Esophagus muscularis mucosa (tissue), 4 donors: ENCODE measurements at regions not wholly inside any gene's neighbourhood (a gene's known extent, or its start where the extent isn't known, plus 50 kb on each side); places are given as distances from the start of the nearest gene placed in this dataset.

ENCODE experiments used
- DNase-seq: peaks from one replicate; pipeline ENCODE4 v3.0.0-alpha.2; 2017; ENCODE audit errors: extremely low spot score
- H3K27ac ChIP-seq, 4 donors: fragments of 200-600 bp; sonication (generic); replicated peaks in 1 of 4; 1 replicate in 3 of 4; 2 replicates in 1 of 4; pipeline ENCODE4 v1.5.1; 2016 to 2019; ENCODE audit warnings: mild to moderate bottlenecking in 1 of 4
- H3K27me3 ChIP-seq, 4 donors: fragments of 200-600 bp; sonication (generic); one replicate each; pipeline versions ENCODE4 v1.5.1 to v1.6.0; 2016 to 2019
- H3K36me3 ChIP-seq, 4 donors: fragments of 200-600 bp; sonication (generic); one replicate each; pipeline ENCODE4 v1.5.1; 2016 to 2019
- H3K4me1 ChIP-seq, 4 donors: fragments of 200-600 bp; sonication (generic); one replicate each; pipeline ENCODE4 v1.5.1; 2016 to 2019
- H3K4me3 ChIP-seq, 4 donors: fragments of 200-600 bp; sonication (generic); 1 replicate in 2 of 4; 2 replicates in 2 of 4; pipeline ENCODE4 v1.5.1; 2016 to 2019; ENCODE audit warnings: mild to moderate bottlenecking in 4 of 4, moderate library complexity in 1 of 4
- H3K9me3 ChIP-seq, 4 donors: fragments of 200-600 bp; sonication (generic); 1 replicate in 3 of 4; 2 replicates in 1 of 4; pipeline ENCODE4 v1.5.1; 2016 to 2019
- CTCF ChIP-seq, 3 experiments: fragments of 200-600 bp in 2 of 3; fragments of 450-650 bp in 1 of 3; sonication (generic) in 2 of 3; IDR thresholded peaks; one replicate each; pipeline ENCODE4 v1.5.1; 2017 to 2019; ENCODE audit warnings: antibody characterized with exemption in 3 of 3, mild to moderate bottlenecking in 2 of 3, moderate library complexity in 1 of 3
- EP300 ChIP-seq: sonication (generic); formaldehyde crosslinking; IDR thresholded peaks from one replicate; pipeline ENCODE4 v1.6.1; 2017; ENCODE audit warnings: antibody characterized with exemption
- POLR2A ChIP-seq: fragments of 450-650 bp; IDR thresholded peaks from one replicate; pipeline ENCODE4 v1.6.1; 2017; ENCODE audit warnings: antibody characterized with exemption, moderate library complexity, mild to moderate bottlenecking, low read depth
- POLR2AphosphoS5 ChIP-seq, 2 donors: sonication (generic); formaldehyde crosslinking; IDR thresholded peaks; one replicate each; pipeline ENCODE4 v1.6.1; 2017; ENCODE audit warnings: antibody characterized with exemption in 2 of 2
- WGBS: methylation state at CpG from one replicate; pipeline ENCODE4 v1.1.5; 2018; 5-methylcytosine and 5-hydroxymethylcytosine counted together
- intact Hi-C: fragments of 100-400 bp; cut with DNase I; formaldehyde crosslinking; loops from one replicate; pipeline ENCODE4 v1.15.1; 2023

GRCh38 chr12:42804928-42805327 lies 215.4 kb upstream of the PRICKLE1 start:
- Histone ChIP-seq H3K27ac (no peak overlapping the region), H3K27me3 (no peaks in the 10 kb centered on the region), H3K9me3 (no peaks in the 10 kb centered on the region), H3K36me3 (no peaks in the 10 kb centered on the region), H3K4me3 (no peak overlapping the region), H3K4me1 (peaks cover 0 to 19% (median 8%) of the 10 kb centered on the region in 4 donors)
- TF ChIP-seq EP300: no peak
- no peak for TF ChIP-seq CTCF (IDR thresholded peaks at IDR 0.05)
- TF ChIP-seq POLR2A: no peak
- DNase-seq: no peak
- intact Hi-C loops: no loop called here
- 85% methylated on average over 2 of the region's 2 CpGs for WGBS

- no peaks in the 10 kb centered on the region for H3K27me3 ChIP-seq
- H3K9me3 ChIP-seq: no peaks in the 10 kb centered on the region
- intact Hi-C loops: no loop called here
- no peak for TF ChIP-seq POLR2AphosphoS5 (IDR thresholded peaks at IDR 0.05)
- TF ChIP-seq EP300: no peak
- no peak for TF ChIP-seq POLR2A
- TF ChIP-seq CTCF (IDR thresholded peaks at IDR 0.05): no peak
- WGBS: 66% methylated on average over 4 of the region's 4 CpGs
- H3K36me3 ChIP-seq: no peaks in the 10 kb centered on the region
- DNase-seq: no peak
- peaks cover 0 to 2% (median 0%) of the 10 kb centered on the region in 4 donors for H3K4me1 ChIP-seq
- H3K27ac ChIP-seq: no peak overlapping the region
- no peak overlapping the region for H3K4me3 ChIP-seq
Observed at GRCh38 chr12:42802785-42803189, 213.2 kb upstream of the PRICKLE1 start.

GRCh38 chr12:42801271-42801670 lies 211.7 kb upstream of the PRICKLE1 start:
- no peak overlapping the region for H3K4me3 ChIP-seq
- H3K27ac ChIP-seq: no peak overlapping the region
- no peak for TF ChIP-seq CTCF (IDR thresholded peaks at IDR 0.05)
- no peak for TF ChIP-seq EP300
- no peak for TF ChIP-seq POLR2A
- TF ChIP-seq POLR2AphosphoS5 (IDR thresholded peaks at IDR 0.05): no peak
- no peaks in the 10 kb centered on the region for H3K9me3 ChIP-seq
- H3K27me3 ChIP-seq: no peaks in the 10 kb centered on the region
- WGBS: 93% methylated on average over 2 of the region's 2 CpGs
- intact Hi-C loops: no loop called here
- H3K4me1 ChIP-seq: no peaks in the 10 kb centered on the region
- DNase-seq: no peak
- H3K36me3 ChIP-seq: no peaks in the 10 kb centered on the region

- Histone ChIP-seq H3K27me3 (no peaks in the 10 kb centered on the region), H3K36me3 (no peaks in the 10 kb centered on the region), H3K4me1 (no peaks in the 10 kb centered on the region), H3K9me3 (no peaks in the 10 kb centered on the region), H3K4me3 (no peak overlapping the region), H3K27ac (no peak overlapping the region)
- TF ChIP-seq CTCF (IDR thresholded peaks at IDR 0.05) (no peak), POLR2A (no peak), POLR2AphosphoS5 (IDR thresholded peaks at IDR 0.05) (no peak), EP300 (no peak)
- no peak for DNase-seq
- 87% methylated on average over 1 of the region's 1 CpG for WGBS
- intact Hi-C loops: no loop called here
Observed at GRCh38 chr12:42799966-42800365, 210.4 kb upstream of the PRICKLE1 start.

GRCh38 chr12:42798811-42799438 lies 209.4 kb upstream of the PRICKLE1 start:
- Histone ChIP-seq H3K36me3 (no peaks in the 10 kb centered on the region), H3K27me3 (no peaks in the 10 kb centered on the region), H3K27ac (no peak overlapping the region), H3K4me1 (no peaks in the 10 kb centered on the region), H3K9me3 (no peaks in the 10 kb centered on the region), H3K4me3 (no peak overlapping the region)
- no peak for DNase-seq
- TF ChIP-seq EP300: no peak
- no peak for TF ChIP-seq CTCF (IDR thresholded peaks at IDR 0.05)
- no peak for TF ChIP-seq POLR2A
- TF ChIP-seq POLR2AphosphoS5 (IDR thresholded peaks at IDR 0.05): no peak
- intact Hi-C loops: no loop called here
- 95% methylated on average over 2 of the region's 2 CpGs for WGBS
